ENCODE measurements at regions not wholly inside any gene's neighbourhood (a gene's known extent, or its start where the extent isn't known, plus 50 kb on each side); places are given as distances from the start of the nearest gene placed in this dataset.
"Not testable (repeated sequence)": the region's sequence is repeated elsewhere in the genome, so short reads cannot be mapped to it uniquely, and the experiment has no call there.

GRCh38 chr5:164327166-164327565 lies 821.7 kb downstream of the MAT2B start:
- H3K36me3 ChIP-seq (ENCODE audit: control insufficient read depth in 1 of 2, insufficient read depth in 2 of 2, low read length in 1 of 2); H3K4me1 ChIP-seq (ENCODE audit: control insufficient read depth in 1 of 2, insufficient read depth in 2 of 2, low read length in 2 of 2); intact Hi-C loops (cut with DNase I); H3K27ac ChIP-seq (ENCODE audit: low read depth in 1 of 2, low read length in 2 of 2); H3K4me3 ChIP-seq (ENCODE audit: low read length in 2 of 2); H3K27me3 ChIP-seq (ENCODE audit: control insufficient read depth in 1 of 2, insufficient read depth in 2 of 2, low read length in 1 of 2); H3K9me3 ChIP-seq (ENCODE audit: control insufficient read depth, low read length); DNase-seq; ATAC-seq (ENCODE audit: low FRiP score): not testable (repeated sequence)
- 63 to 72% methylated on average over 5 of the region's 5 CpGs for WGBS, 2 donors

GRCh38 chr5:164332349-164333196 lies 827.2 kb downstream of the MAT2B start:
- H3K9me3 ChIP-seq (ENCODE audit: control insufficient read depth, low read length), result no peaks in the 10 kb centered on the region
- no peak overlapping the region for H3K27ac ChIP-seq (ENCODE audit: low read depth in 1 of 2, low read length in 2 of 2)
- ATAC-seq (ENCODE audit: low FRiP score), result no peak
- intact Hi-C loops (cut with DNase I), result no loop called here
- DNase-seq, result no peak
- H3K27me3 ChIP-seq (ENCODE audit: control insufficient read depth in 1 of 2, insufficient read depth in 2 of 2, low read length in 1 of 2), result no peaks in the 10 kb centered on the region
- no peak overlapping the region for H3K4me3 ChIP-seq (ENCODE audit: low read length in 2 of 2)
- WGBS, 2 donors, result 80 to 85% methylated on average over 4 of the region's 4 CpGs
- no peaks in the 10 kb centered on the region for H3K4me1 ChIP-seq (ENCODE audit: control insufficient read depth in 1 of 2, insufficient read depth in 2 of 2, low read length in 2 of 2)
- no peaks in the 10 kb centered on the region for H3K36me3 ChIP-seq (ENCODE audit: control insufficient read depth in 1 of 2, insufficient read depth in 2 of 2, low read length in 1 of 2)

- no peak for DNase-seq
Measured at GRCh38 chr5:164335837-164336236, 830.4 kb downstream of the MAT2B start.

GRCh38 chr5:164336276-164336675 lies 830.9 kb downstream of the MAT2B start:
- Histone ChIP-seq H3K36me3 (ENCODE audit: control insufficient read depth in 1 of 2, insufficient read depth in 2 of 2, low read length in 1 of 2) (no peaks in the 10 kb centered on the region), H3K27ac (ENCODE audit: low read depth in 1 of 2, low read length in 2 of 2) (no peak overlapping the region), H3K4me3 (ENCODE audit: low read length in 2 of 2) (no peak overlapping the region), H3K4me1 (ENCODE audit: control insufficient read depth in 1 of 2, insufficient read depth in 2 of 2, low read length in 2 of 2) (no peaks in the 10 kb centered on the region), H3K27me3 (ENCODE audit: control insufficient read depth in 1 of 2, insufficient read depth in 2 of 2, low read length in 1 of 2) (no peaks in the 10 kb centered on the region), H3K9me3 (ENCODE audit: control insufficient read depth, low read length) (no peaks in the 10 kb centered on the region)
- ATAC-seq (ENCODE audit: low FRiP score) (no peak), DNase-seq (no peak)
- intact Hi-C loops (cut with DNase I), result no loop called here
- WGBS, 2 donors, result 14 to 30% methylated on average over 1 of the region's 1 CpG

More at GRCh38 chr5:164335837-164336236, 830.4 kb downstream of the MAT2B start:
- intact Hi-C loops (cut with DNase I), result no loop called here
- Histone ChIP-seq H3K4me1 (ENCODE audit: control insufficient read depth in 1 of 2, insufficient read depth in 2 of 2, low read length in 2 of 2) (no peaks in the 10 kb centered on the region), H3K27me3 (ENCODE audit: control insufficient read depth in 1 of 2, insufficient read depth in 2 of 2, low read length in 1 of 2) (no peaks in the 10 kb centered on the region), H3K36me3 (ENCODE audit: control insufficient read depth in 1 of 2, insufficient read depth in 2 of 2, low read length in 1 of 2) (no peaks in the 10 kb centered on the region), H3K9me3 (ENCODE audit: control insufficient read depth, low read length) (no peaks in the 10 kb centered on the region), H3K27ac (ENCODE audit: low read depth in 1 of 2, low read length in 2 of 2) (no peak overlapping the region), H3K4me3 (ENCODE audit: low read length in 2 of 2) (no peak overlapping the region)
- WGBS, 2 donors, result 36 to 48% methylated on average over 1 of the region's 1 CpG
- no peak for ATAC-seq (ENCODE audit: low FRiP score)

GRCh38 chr5:164336906-164337305 lies 831.5 kb downstream of the MAT2B start:
- 7 to 9% methylated on average over 2 of the region's 2 CpGs for WGBS, 2 donors
- H3K27ac ChIP-seq (ENCODE audit: low read depth in 1 of 2, low read length in 2 of 2), result no peak overlapping the region
- DNase-seq, result no peak

GRCh38 chr5:164341056-164341619 lies 835.7 kb downstream of the MAT2B start:
- intact Hi-C loops (cut with DNase I), result no loop called here
- H3K27ac ChIP-seq (ENCODE audit: low read depth in 1 of 2, low read length in 2 of 2), result no peak overlapping the region
- no peaks in the 10 kb centered on the region for H3K27me3 ChIP-seq (ENCODE audit: control insufficient read depth in 1 of 2, insufficient read depth in 2 of 2, low read length in 1 of 2)
- DNase-seq, result no peak
- no peaks in the 10 kb centered on the region for H3K9me3 ChIP-seq (ENCODE audit: control insufficient read depth, low read length)
- no peak for ATAC-seq (ENCODE audit: low FRiP score)
- no peak overlapping the region for H3K4me3 ChIP-seq (ENCODE audit: low read length in 2 of 2)
- no peaks in the 10 kb centered on the region for H3K4me1 ChIP-seq (ENCODE audit: control insufficient read depth in 1 of 2, insufficient read depth in 2 of 2, low read length in 2 of 2)
- WGBS, 2 donors, result 50 to 52% methylated on average over 2 of the region's 2 CpGs
- H3K36me3 ChIP-seq (ENCODE audit: control insufficient read depth in 1 of 2, insufficient read depth in 2 of 2, low read length in 1 of 2), result no peaks in the 10 kb centered on the region

More at GRCh38 chr5:164336906-164337305, 831.5 kb downstream of the MAT2B start:
- H3K9me3 ChIP-seq (ENCODE audit: control insufficient read depth, low read length), result no peaks in the 10 kb centered on the region
- no peak overlapping the region for H3K4me3 ChIP-seq (ENCODE audit: low read length in 2 of 2)
- ATAC-seq (ENCODE audit: low FRiP score), result no peak
- H3K4me1 ChIP-seq (ENCODE audit: control insufficient read depth in 1 of 2, insufficient read depth in 2 of 2, low read length in 2 of 2), result no peaks in the 10 kb centered on the region
- no peaks in the 10 kb centered on the region for H3K36me3 ChIP-seq (ENCODE audit: control insufficient read depth in 1 of 2, insufficient read depth in 2 of 2, low read length in 1 of 2)
- no peaks in the 10 kb centered on the region for H3K27me3 ChIP-seq (ENCODE audit: control insufficient read depth in 1 of 2, insufficient read depth in 2 of 2, low read length in 1 of 2)
- intact Hi-C loops (cut with DNase I), result no loop called here

- no peaks in the 10 kb centered on the region for H3K27me3 ChIP-seq (ENCODE audit: control insufficient read depth in 1 of 2, insufficient read depth in 2 of 2, low read length in 1 of 2)
- WGBS, 2 donors, result 34 to 39% methylated on average over 4 of the region's 4 CpGs
- H3K4me1 ChIP-seq (ENCODE audit: control insufficient read depth in 1 of 2, insufficient read depth in 2 of 2, low read length in 2 of 2), result no peaks in the 10 kb centered on the region
- intact Hi-C loops (cut with DNase I), result no loop called here
- H3K4me3 ChIP-seq (ENCODE audit: low read length in 2 of 2), result no peak overlapping the region
- H3K27ac ChIP-seq (ENCODE audit: low read depth in 1 of 2, low read length in 2 of 2), result no peak overlapping the region
- ATAC-seq (ENCODE audit: low FRiP score), result no peak
- H3K9me3 ChIP-seq (ENCODE audit: control insufficient read depth, low read length), result no peaks in the 10 kb centered on the region
- DNase-seq, result no peak
- no peaks in the 10 kb centered on the region for H3K36me3 ChIP-seq (ENCODE audit: control insufficient read depth in 1 of 2, insufficient read depth in 2 of 2, low read length in 1 of 2)
Measured at GRCh38 chr5:164345173-164345849, 839.9 kb downstream of the MAT2B start.

- no peak for DNase-seq
- H3K27me3 ChIP-seq (ENCODE audit: control insufficient read depth in 1 of 2, insufficient read depth in 2 of 2, low read length in 1 of 2), result no peaks in the 10 kb centered on the region
- no peaks in the 10 kb centered on the region for H3K4me1 ChIP-seq (ENCODE audit: control insufficient read depth in 1 of 2, insufficient read depth in 2 of 2, low read length in 2 of 2)
- ATAC-seq (ENCODE audit: low FRiP score), result no peak
- 91 to 92% methylated on average over 3 of the region's 3 CpGs for WGBS, 2 donors
- H3K4me3 ChIP-seq (ENCODE audit: low read length in 2 of 2), result no peak overlapping the region
- H3K27ac ChIP-seq (ENCODE audit: low read depth in 1 of 2, low read length in 2 of 2), result no peak overlapping the region
- no peaks in the 10 kb centered on the region for H3K36me3 ChIP-seq (ENCODE audit: control insufficient read depth in 1 of 2, insufficient read depth in 2 of 2, low read length in 1 of 2)
- intact Hi-C loops (cut with DNase I), result no loop called here
- no peaks in the 10 kb centered on the region for H3K9me3 ChIP-seq (ENCODE audit: control insufficient read depth, low read length)
Measured at GRCh38 chr5:164345853-164346252, 840.4 kb downstream of the MAT2B start.

Measured in aorta (tissue), 5 donors.